ENCODE measurements at regions not wholly inside any gene's neighbourhood (a gene's known extent, or its start where the extent isn't known, plus 50 kb on each side); places are given as distances from the start of the nearest gene placed in this dataset.

GRCh38 chr5:61596265-61596664, 264.2 kb downstream of the ZSWIM6 start:
- Histone ChIP-seq H3K4me3 (ENCODE audit: insufficient read length, low read depth) (no peak overlapping the region), H3K9ac (ENCODE audit: insufficient read length, low read depth) (no peak overlapping the region), H3K4me1 (ENCODE audit: insufficient read depth, insufficient read length) (no peaks in the 10 kb centered on the region)

GRCh38 chr5:61597684-61598083, 265.6 kb downstream of the ZSWIM6 start:
- no peak overlapping the region for H3K4me3 ChIP-seq (ENCODE audit: insufficient read length, low read depth)
- no peaks in the 10 kb centered on the region for H3K27me3 ChIP-seq (ENCODE audit: insufficient read depth, insufficient read length)
- DNase-seq (ENCODE audit: low read depth, low spot score) = no peak
- 0 out of 2 replicates have a peak, but pooled peaks cover 4% of the 10 kb centered on the region for H3K9me3 ChIP-seq (ENCODE audit: insufficient read depth, low read length)
- no peaks in the 10 kb centered on the region for H3K4me1 ChIP-seq (ENCODE audit: insufficient read depth, insufficient read length)
- H3K9ac ChIP-seq (ENCODE audit: insufficient read length, low read depth) = no peak overlapping the region
- no peaks in the 10 kb centered on the region for H3K36me3 ChIP-seq (ENCODE audit: insufficient read depth, insufficient read length, low read length)
- TF ChIP-seq YY1 (IDR thresholded peaks at IDR 0.05; ENCODE audit: insufficient read depth, insufficient read length) (no peak), ZNF274 (IDR thresholded peaks at IDR 0.05; ENCODE audit: low read depth, low read length) (no peak), SUZ12 (IDR thresholded peaks at IDR 0.05; ENCODE audit: extremely low read depth, insufficient read depth, insufficient read length) (no peak)

More at GRCh38 chr5:61596265-61596664, 264.2 kb downstream of the ZSWIM6 start:
- Histone ChIP-seq H3K27me3 (ENCODE audit: insufficient read depth, insufficient read length) (no peaks in the 10 kb centered on the region), H3K36me3 (ENCODE audit: insufficient read depth, insufficient read length, low read length) (no peaks in the 10 kb centered on the region), H3K9me3 (ENCODE audit: insufficient read depth, low read length) (0 out of 2 replicates have a peak, but pooled peaks cover 4% of the 10 kb centered on the region)
- no peak for TF ChIP-seq ZNF274 (IDR thresholded peaks at IDR 0.05; ENCODE audit: low read depth, low read length)
- no peak for TF ChIP-seq SUZ12 (IDR thresholded peaks at IDR 0.05; ENCODE audit: extremely low read depth, insufficient read depth, insufficient read length)
- no peak for TF ChIP-seq YY1 (IDR thresholded peaks at IDR 0.05; ENCODE audit: insufficient read depth, insufficient read length)
- no peak for DNase-seq (ENCODE audit: low read depth, low spot score)

- TF ChIP-seq YY1 (IDR thresholded peaks at IDR 0.05; ENCODE audit: insufficient read depth, insufficient read length) = no peak
- no peak for TF ChIP-seq SUZ12 (IDR thresholded peaks at IDR 0.05; ENCODE audit: extremely low read depth, insufficient read depth, insufficient read length)
- no peak for TF ChIP-seq ZNF274 (IDR thresholded peaks at IDR 0.05; ENCODE audit: low read depth, low read length)
- Histone ChIP-seq H3K36me3 (ENCODE audit: insufficient read depth, insufficient read length, low read length) (no peaks in the 10 kb centered on the region), H3K27me3 (ENCODE audit: insufficient read depth, insufficient read length) (no peaks in the 10 kb centered on the region), H3K4me3 (ENCODE audit: insufficient read length, low read depth) (no peak overlapping the region), H3K4me1 (ENCODE audit: insufficient read depth, insufficient read length) (no peaks in the 10 kb centered on the region), H3K9me3 (ENCODE audit: insufficient read depth, low read length) (0 out of 2 replicates have a peak, but pooled peaks cover 4% of the 10 kb centered on the region), H3K9ac (ENCODE audit: insufficient read length, low read depth) (no peak overlapping the region)
- DNase-seq (ENCODE audit: low read depth, low spot score) = no peak
These were observed 266.1 kb downstream of the ZSWIM6 start for GRCh38 chr5:61598126-61598525.

GRCh38 chr5:61599370-61600122, 267.5 kb downstream of the ZSWIM6 start:
- Histone ChIP-seq H3K9ac (ENCODE audit: insufficient read length, low read depth) (no peak overlapping the region), H3K4me1 (ENCODE audit: insufficient read depth, insufficient read length) (peaks cover 2% of the 10 kb centered on the region), H3K27me3 (ENCODE audit: insufficient read depth, insufficient read length) (no peaks in the 10 kb centered on the region), H3K9me3 (ENCODE audit: insufficient read depth, low read length) (0 out of 2 replicates have a peak, but pooled peaks cover 4% of the 10 kb centered on the region), H3K36me3 (ENCODE audit: insufficient read depth, insufficient read length, low read length) (no peaks in the 10 kb centered on the region), H3K4me3 (ENCODE audit: insufficient read length, low read depth) (no peak overlapping the region)
- DNase-seq (ENCODE audit: low read depth, low spot score) = no peak
- no peak for TF ChIP-seq YY1 (IDR thresholded peaks at IDR 0.05; ENCODE audit: insufficient read depth, insufficient read length)
- no peak for TF ChIP-seq ZNF274 (IDR thresholded peaks at IDR 0.05; ENCODE audit: low read depth, low read length)
- TF ChIP-seq SUZ12 (IDR thresholded peaks at IDR 0.05; ENCODE audit: extremely low read depth, insufficient read depth, insufficient read length) = no peak

- H3K27me3 ChIP-seq (ENCODE audit: insufficient read depth, insufficient read length) = no peaks in the 10 kb centered on the region
- DNase-seq (ENCODE audit: low read depth, low spot score) = no peak
- no peak overlapping the region for H3K4me3 ChIP-seq (ENCODE audit: insufficient read length, low read depth)
- TF ChIP-seq ZNF274 (IDR thresholded peaks at IDR 0.05; ENCODE audit: low read depth, low read length) (no peak), YY1 (IDR thresholded peaks at IDR 0.05; ENCODE audit: insufficient read depth, insufficient read length) (no peak), SUZ12 (IDR thresholded peaks at IDR 0.05; ENCODE audit: extremely low read depth, insufficient read depth, insufficient read length) (no peak)
- H3K4me1 ChIP-seq (ENCODE audit: insufficient read depth, insufficient read length) = peaks cover 3% of the 10 kb centered on the region
- 0 out of 2 replicates have a peak, but pooled peaks cover 4% of the 10 kb centered on the region for H3K9me3 ChIP-seq (ENCODE audit: insufficient read depth, low read length)
- H3K9ac ChIP-seq (ENCODE audit: insufficient read length, low read depth) = no peak overlapping the region
- no peaks in the 10 kb centered on the region for H3K36me3 ChIP-seq (ENCODE audit: insufficient read depth, insufficient read length, low read length)
These were observed 268.0 kb downstream of the ZSWIM6 start for GRCh38 chr5:61600123-61600444.

GRCh38 chr5:61600945-61601511, 269.0 kb downstream of the ZSWIM6 start:
- TF ChIP-seq SUZ12 (IDR thresholded peaks at IDR 0.05; ENCODE audit: extremely low read depth, insufficient read depth, insufficient read length) = no peak
- TF ChIP-seq ZNF274 (IDR thresholded peaks at IDR 0.05; ENCODE audit: low read depth, low read length) = no peak
- no peak overlapping the region for H3K9ac ChIP-seq (ENCODE audit: insufficient read length, low read depth)
- no peaks in the 10 kb centered on the region for H3K36me3 ChIP-seq (ENCODE audit: insufficient read depth, insufficient read length, low read length)
- DNase-seq (ENCODE audit: low read depth, low spot score) = no peak
- H3K9me3 ChIP-seq (ENCODE audit: insufficient read depth, low read length) = 0 out of 2 replicates have a peak, but pooled peaks cover 4% of the 10 kb centered on the region
- H3K4me1 ChIP-seq (ENCODE audit: insufficient read depth, insufficient read length) = peaks cover 3% of the 10 kb centered on the region
- H3K4me3 ChIP-seq (ENCODE audit: insufficient read length, low read depth) = no peak overlapping the region
- no peaks in the 10 kb centered on the region for H3K27me3 ChIP-seq (ENCODE audit: insufficient read depth, insufficient read length)

GRCh38 chr5:61603211-61603908, 271.3 kb downstream of the ZSWIM6 start:
- H3K27me3 ChIP-seq (ENCODE audit: insufficient read depth, insufficient read length) = no peaks in the 10 kb centered on the region
- H3K4me3 ChIP-seq (ENCODE audit: insufficient read length, low read depth) = no peak overlapping the region
- no peak overlapping the region for H3K9ac ChIP-seq (ENCODE audit: insufficient read length, low read depth)
- no peak for TF ChIP-seq YY1 (IDR thresholded peaks at IDR 0.05; ENCODE audit: insufficient read depth, insufficient read length)
- no peak for TF ChIP-seq SUZ12 (IDR thresholded peaks at IDR 0.05; ENCODE audit: extremely low read depth, insufficient read depth, insufficient read length)
- no peak for TF ChIP-seq ZNF274 (IDR thresholded peaks at IDR 0.05; ENCODE audit: low read depth, low read length)
- no peaks in the 10 kb centered on the region for H3K36me3 ChIP-seq (ENCODE audit: insufficient read depth, insufficient read length, low read length)
- H3K9me3 ChIP-seq (ENCODE audit: insufficient read depth, low read length) = no peaks in the 10 kb centered on the region
- H3K4me1 ChIP-seq (ENCODE audit: insufficient read depth, insufficient read length) = peaks cover 3% of the 10 kb centered on the region
- DNase-seq (ENCODE audit: low read depth, low spot score) = no peak

Data from NT2/D1 (cell line).